Endothelial cell of umbilical vein (primary cell): ENCODE measurements at regions not wholly inside any gene's neighbourhood (a gene's known extent, or its start where the extent isn't known, plus 50 kb on each side); places are given as distances from the start of the nearest gene placed in this dataset.

Experiments used
- BruUV-seq: library from RNA; stranded (reverse); fragments of 400-500 nt; replicated peaks from 2 replicates; lab custom pipeline; 2021; lab: Mats Ljungman, UMichigan
- CTCF ChIA-PET: fragments of 300-600, 350-600 bp; sonication (Branson Sonifier 250); formaldehyde crosslinking; loops from one replicate; lab custom pipeline; 2021; ENCODE audit warnings: antibody characterized with exemption, inconsistent platforms; lab: Charles Lee
- POLR2A ChIA-PET: fragments of 300-600, 350-600 bp; sonication (Branson Sonifier 250); formaldehyde crosslinking; loops from one replicate; lab custom pipeline; 2021; ENCODE audit warnings: antibody characterized with exemption, inconsistent platforms; lab: Charles Lee
- DNase-seq: peaks from one replicate; pipeline ENCODE4 v3.0.0-alpha.2; 2011; ENCODE audit warnings: low read depth, low spot score
- FAIRE-seq: peaks from 2 replicates; lab custom pipeline; 2011; peaks lifted over from hg19 to GRCh38; lab: Jason Lieb, UNC
- H2AFZ ChIP-seq: 2 replicates; pipeline ENCODE4 v1.6.0; 2012; ENCODE audit warnings: low read depth, low read length, control low read depth, inconsistent platforms
- H3K27ac ChIP-seq: 2 replicates; pipeline ENCODE4 v1.5.1; 2011; ENCODE audit warnings: low read depth, mild to moderate bottlenecking, control low read depth, low read length, moderate library complexity; ENCODE audit not compliant: insufficient read depth
- H3K27me3 ChIP-seq, 2 experiments: 2 replicates each; pipeline versions ENCODE4 v1.6.0 to v1.6.1; 2011; ENCODE audit warnings: low read length in 2 of 2, mixed read lengths in 1 of 2; ENCODE audit not compliant: control insufficient read depth in 2 of 2, insufficient read depth in 2 of 2
- H3K36me3 ChIP-seq, 2 experiments: 2 replicates in 1 of 2; 3 replicates in 1 of 2; pipeline ENCODE4 v1.5.1; 2011; ENCODE audit warnings: low read length in 2 of 2, mild to moderate bottlenecking in 1 of 2, moderate library complexity in 1 of 2; ENCODE audit not compliant: control insufficient read depth in 2 of 2, insufficient read depth in 2 of 2; ENCODE audit errors: extremely low read depth in 1 of 2
- H3K4me1 ChIP-seq: 3 replicates; pipeline ENCODE4 v1.5.1; 2011; ENCODE audit warnings: mild to moderate bottlenecking, low read length; ENCODE audit not compliant: control insufficient read depth, insufficient read depth; ENCODE audit errors: extremely low read depth
- H3K4me2 ChIP-seq: 2 replicates; pipeline ENCODE4 v1.6.1; 2011; ENCODE audit warnings: low read length, control low read depth, mixed read lengths; ENCODE audit not compliant: insufficient read depth
- H3K4me3 ChIP-seq, 3 experiments: fragments of 200-600 bp in 1 of 3; sonication (generic), shearing (Covaris generic) in 1 of 3; replicated peaks in 1 of 3; 2 replicates each; pipeline ENCODE4 v1.5.1; 2011 to 2016; ENCODE audit warnings: control low read depth in 3 of 3, low read length in 3 of 3, mild to moderate bottlenecking in 2 of 3, inconsistent platforms in 1 of 3, low read depth in 1 of 3, moderate library complexity in 1 of 3; ENCODE audit not compliant: insufficient read depth in 1 of 3
- H3K79me2 ChIP-seq: 2 replicates; pipeline ENCODE4 v1.6.0; 2012; ENCODE audit warnings: low read length, inconsistent platforms; ENCODE audit not compliant: control insufficient read depth, insufficient read depth
- H3K9ac ChIP-seq: replicated peaks from 2 replicates; pipeline ENCODE3; 2011; ENCODE audit warnings: low read length, control low read depth; ENCODE audit not compliant: insufficient read depth; ENCODE audit errors: extremely low read depth
- H3K9me1 ChIP-seq: replicated peaks from 3 replicates; pipeline ENCODE4 v1.6.0; 2011; ENCODE audit warnings: mild to moderate bottlenecking, low read length; ENCODE audit not compliant: control insufficient read depth, insufficient read depth; ENCODE audit errors: extremely low read depth
- H3K9me3 ChIP-seq: replicated peaks from 2 replicates; pipeline ENCODE4 v1.5.1; 2012; ENCODE audit warnings: low read length, inconsistent platforms; ENCODE audit not compliant: control insufficient read depth, insufficient read depth
- H4K20me1 ChIP-seq: replicated peaks from 2 replicates; pipeline ENCODE3; 2011; ENCODE audit warnings: mild to moderate bottlenecking, low read length; ENCODE audit not compliant: control insufficient read depth, insufficient read depth; ENCODE audit errors: extremely low read depth
- CTCF ChIP-seq, 2 donors: IDR thresholded peaks; 1 replicate in 1 of 2; 2 replicates in 1 of 2; pipeline ENCODE4 v1.5.1; 2011; ENCODE audit warnings: low read length in 2 of 2, mild to moderate bottlenecking in 2 of 2, moderate library complexity in 2 of 2, control low read depth in 1 of 2, inconsistent platforms in 1 of 2, low read depth in 1 of 2; ENCODE audit not compliant: insufficient read depth in 1 of 2; ENCODE audit errors: extremely low read depth in 1 of 2
- FOS ChIP-seq: IDR thresholded peaks from 2 replicates; pipeline ENCODE4 v1.6.1; 2011; ENCODE audit warnings: mild to moderate bottlenecking, low read length, moderate library complexity, borderline replicate concordance; ENCODE audit not compliant: insufficient read depth
- MAX ChIP-seq: IDR thresholded peaks from 2 replicates; pipeline ENCODE4 v1.6.1; 2011; ENCODE audit not compliant: insufficient read depth, insufficient read length
- MYC ChIP-seq: IDR thresholded peaks from one replicate; pipeline ENCODE4 v1.6.1; 2011; ENCODE audit warnings: mild to moderate bottlenecking, low read depth, low read length
- POLR2A ChIP-seq: IDR thresholded peaks from 2 replicates; pipeline ENCODE4 v1.6.1; 2012; ENCODE audit warnings: low read depth, mild to moderate bottlenecking, control low read depth, low read length
- dilution Hi-C: fragments of 300-500 bp; cut with MboI; formaldehyde crosslinking; loops from one replicate; pipeline ENCODE4 v1.15.0; 2019; ENCODE audit warnings: low sequenced_read_pairs; ENCODE audit not compliant: extremely low pct_ligation_motif_present
- intact Hi-C: fragments of 100-400 bp; cut with micrococcal nuclease; formaldehyde crosslinking; loops from one replicate; pipeline ENCODE4 v1.10.0; 2022

GRCh38 chr9:118832371-118832770 is 536.9 kb downstream of the BRINP1 start:
- Histone ChIP-seq H3K27ac (no peak overlapping the region), H3K4me2 (no peak overlapping the region), H3K9me1 (no peaks in the 10 kb centered on the region), H2AFZ (no peak overlapping the region), H3K27me3 (no peaks in the 10 kb centered on the region), H3K4me3 (no peak overlapping the region), H3K36me3 (no peaks in the 10 kb centered on the region), H4K20me1 (no peaks in the 10 kb centered on the region), H3K79me2 (no peaks in the 10 kb centered on the region), H3K4me1 (no peaks in the 10 kb centered on the region), H3K9ac (no peak overlapping the region), H3K9me3 (no peaks in the 10 kb centered on the region)
- no TSS peak for BruUV-seq
- ChIA-PET POLR2A (no interaction called here), CTCF (no interaction called here)
- intact Hi-C loops (no loop called here), dilution Hi-C loops (no loop called here)
- DNase-seq, result no peak
- TF ChIP-seq MAX, result no peak
- TF ChIP-seq FOS, result no peak
- no peak for TF ChIP-seq MYC
- TF ChIP-seq POLR2A, result no peak
- TF ChIP-seq CTCF (IDR thresholded peaks at IDR 0.05; ENCODE audit: extremely low read depth in 1 of 2, insufficient read depth in 1 of 2, low read depth in 1 of 2, low read length in 2 of 2), result no peak
- no peak for FAIRE-seq

- FAIRE-seq, result no peak
- H3K4me3 ChIP-seq, result no peak overlapping the region
- intact Hi-C loops (no loop called here), dilution Hi-C loops (no loop called here)
- no peak overlapping the region for H3K27ac ChIP-seq
- no peaks in the 10 kb centered on the region for H4K20me1 ChIP-seq
- no peak overlapping the region for H2AFZ ChIP-seq
- no peak overlapping the region for H3K9ac ChIP-seq
- no peak overlapping the region for H3K4me2 ChIP-seq
- H3K9me1 ChIP-seq, result no peaks in the 10 kb centered on the region
- CTCF ChIA-PET, result no interaction called here
- no peaks in the 10 kb centered on the region for H3K36me3 ChIP-seq
- no peak for TF ChIP-seq MYC
- no peaks in the 10 kb centered on the region for H3K4me1 ChIP-seq
- H3K9me3 ChIP-seq, result no peaks in the 10 kb centered on the region
- POLR2A ChIA-PET, result no interaction called here
- no TSS peak for BruUV-seq
- H3K27me3 ChIP-seq, result no peaks in the 10 kb centered on the region
- DNase-seq, result no peak
- H3K79me2 ChIP-seq, result no peaks in the 10 kb centered on the region
Observed at GRCh38 chr9:118836891-118837290, 532.3 kb downstream of the BRINP1 start.
